Transverse colon (tissue), 3 donors: ENCODE measurements at regions not wholly inside any gene's neighbourhood (a gene's known extent, or its start where the extent isn't known, plus 50 kb on each side); places are given as distances from the start of the nearest gene placed in this dataset.

Source experiments
- POLR2A ChIP-seq: fragments of 450-650 bp; IDR thresholded peaks from one replicate; pipeline ENCODE4 v1.6.1; 2016; ENCODE audit warnings: antibody characterized with exemption, mild to moderate bottlenecking, moderate library complexity
- TF ChIP-seq, protein P1 (sequence below), 5 experiments: fragments of 200-600 bp in 3 of 5; fragments of 450-650 bp in 2 of 5; sonication (generic) in 3 of 5; IDR thresholded peaks; 1 replicate in 2 of 5; 2 replicates in 3 of 5; pipeline ENCODE4 v1.5.1; 2016 to 2017; ENCODE audit warnings: antibody characterized with exemption in 5 of 5, inconsistent platforms in 3 of 5, mild to moderate bottlenecking in 2 of 5, moderate library complexity in 1 of 5

DNA sequence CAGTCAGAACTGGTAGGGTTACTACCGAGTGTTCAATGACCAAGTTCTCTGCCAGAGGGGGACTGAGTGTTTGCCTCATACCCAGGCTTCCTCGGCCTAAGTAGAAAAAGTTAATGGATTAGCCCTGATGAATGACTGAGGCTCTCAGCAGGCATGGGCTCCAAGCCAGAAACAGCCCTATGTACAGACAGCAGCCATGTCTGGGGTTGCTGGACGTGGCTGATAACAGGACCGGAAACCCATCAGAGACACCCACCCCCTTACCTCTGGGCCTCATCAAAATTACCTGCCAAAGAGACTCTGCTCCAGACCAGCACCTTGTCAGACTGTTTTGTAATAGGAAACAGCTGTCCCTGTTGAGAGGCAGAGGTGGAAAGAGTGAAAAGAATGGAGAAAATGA is 351.4 kb downstream of the ETS1 start:
- TF ChIP-seq, protein P1, sequence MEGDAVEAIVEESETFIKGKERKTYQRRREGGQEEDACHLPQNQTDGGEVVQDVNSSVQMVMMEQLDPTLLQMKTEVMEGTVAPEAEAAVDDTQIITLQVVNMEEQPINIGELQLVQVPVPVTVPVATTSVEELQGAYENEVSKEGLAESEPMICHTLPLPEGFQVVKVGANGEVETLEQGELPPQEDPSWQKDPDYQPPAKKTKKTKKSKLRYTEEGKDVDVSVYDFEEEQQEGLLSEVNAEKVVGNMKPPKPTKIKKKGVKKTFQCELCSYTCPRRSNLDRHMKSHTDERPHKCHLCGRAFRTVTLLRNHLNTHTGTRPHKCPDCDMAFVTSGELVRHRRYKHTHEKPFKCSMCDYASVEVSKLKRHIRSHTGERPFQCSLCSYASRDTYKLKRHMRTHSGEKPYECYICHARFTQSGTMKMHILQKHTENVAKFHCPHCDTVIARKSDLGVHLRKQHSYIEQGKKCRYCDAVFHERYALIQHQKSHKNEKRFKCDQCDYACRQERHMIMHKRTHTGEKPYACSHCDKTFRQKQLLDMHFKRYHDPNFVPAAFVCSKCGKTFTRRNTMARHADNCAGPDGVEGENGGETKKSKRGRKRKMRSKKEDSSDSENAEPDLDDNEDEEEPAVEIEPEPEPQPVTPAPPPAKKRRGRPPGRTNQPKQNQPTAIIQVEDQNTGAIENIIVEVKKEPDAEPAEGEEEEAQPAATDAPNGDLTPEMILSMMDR (IDR thresholded peaks at IDR 0.05) = no peak
- no peak for TF ChIP-seq POLR2A
